ENCODE measurements at regions not wholly inside any gene's neighbourhood (a gene's known extent, or its start where the extent isn't known, plus 50 kb on each side); places are given as distances from the start of the nearest gene placed in this dataset.

DNA sequence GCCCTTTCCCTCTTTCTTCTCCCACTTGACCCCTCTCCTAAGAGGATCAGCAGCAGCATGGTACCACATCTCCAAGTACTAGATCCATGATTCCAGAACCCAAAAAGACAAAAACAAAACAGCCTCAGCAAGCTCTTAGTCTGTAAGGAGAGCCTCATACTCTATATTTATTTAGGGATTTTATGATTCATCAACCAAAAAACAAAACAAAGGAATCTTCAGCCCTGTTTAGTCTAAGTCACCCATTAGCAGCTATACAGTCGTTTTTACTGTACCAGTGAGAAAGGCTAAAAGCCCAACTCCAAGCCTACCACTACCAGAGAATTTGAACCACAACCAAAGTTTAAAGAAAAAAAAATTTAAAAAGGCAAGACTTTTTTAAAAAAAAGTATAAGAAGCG is 1020.3 kb upstream of the CADM2 start:
- TF ChIP-seq, protein P1, sequence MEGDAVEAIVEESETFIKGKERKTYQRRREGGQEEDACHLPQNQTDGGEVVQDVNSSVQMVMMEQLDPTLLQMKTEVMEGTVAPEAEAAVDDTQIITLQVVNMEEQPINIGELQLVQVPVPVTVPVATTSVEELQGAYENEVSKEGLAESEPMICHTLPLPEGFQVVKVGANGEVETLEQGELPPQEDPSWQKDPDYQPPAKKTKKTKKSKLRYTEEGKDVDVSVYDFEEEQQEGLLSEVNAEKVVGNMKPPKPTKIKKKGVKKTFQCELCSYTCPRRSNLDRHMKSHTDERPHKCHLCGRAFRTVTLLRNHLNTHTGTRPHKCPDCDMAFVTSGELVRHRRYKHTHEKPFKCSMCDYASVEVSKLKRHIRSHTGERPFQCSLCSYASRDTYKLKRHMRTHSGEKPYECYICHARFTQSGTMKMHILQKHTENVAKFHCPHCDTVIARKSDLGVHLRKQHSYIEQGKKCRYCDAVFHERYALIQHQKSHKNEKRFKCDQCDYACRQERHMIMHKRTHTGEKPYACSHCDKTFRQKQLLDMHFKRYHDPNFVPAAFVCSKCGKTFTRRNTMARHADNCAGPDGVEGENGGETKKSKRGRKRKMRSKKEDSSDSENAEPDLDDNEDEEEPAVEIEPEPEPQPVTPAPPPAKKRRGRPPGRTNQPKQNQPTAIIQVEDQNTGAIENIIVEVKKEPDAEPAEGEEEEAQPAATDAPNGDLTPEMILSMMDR (conservative IDR thresholded peaks at IDR 0.05; ENCODE audit: low read length), result no peak
- no peak for TF ChIP-seq EZH2phosphoT487 (IDR thresholded peaks at IDR 0.05; ENCODE audit: borderline replicate concordance)
- Histone ChIP-seq H3K27me3 (ENCODE audit: insufficient read depth, low read length, poor library complexity, severe bottlenecking) (no peaks in the 10 kb centered on the region), H3K4me3 (ENCODE audit: low read length, poor library complexity, severe bottlenecking) (no peak overlapping the region), H3K36me3 (ENCODE audit: insufficient read depth, low read length) (no peaks in the 10 kb centered on the region), H3K9me3 (ENCODE audit: insufficient read depth, low read depth, low read length) (no peaks in the 10 kb centered on the region), H3K9ac (ENCODE audit: low read depth, low read length, poor library complexity, severe bottlenecking) (no peak overlapping the region), H2AFZ (ENCODE audit: low read length) (no peak overlapping the region), H3K79me2 (ENCODE audit: insufficient read depth, low read length) (no peaks in the 10 kb centered on the region), H4K20me1 (ENCODE audit: insufficient read depth, low read length, poor library complexity, severe bottlenecking) (no peaks in the 10 kb centered on the region), H3K9me2 (replicated peaks; ENCODE audit: low read depth, low read length) (no peaks in the 10 kb centered on the region), H3K4me2 (ENCODE audit: low read depth, low read length, poor library complexity, severe bottlenecking) (no peak overlapping the region), H3K4me1 (ENCODE audit: insufficient read depth, low read length, poor library complexity, severe bottlenecking) (peaks cover 6% of the 10 kb centered on the region), H3F3A (ENCODE audit: low read depth) (no peaks in the 10 kb centered on the region)

DNA sequence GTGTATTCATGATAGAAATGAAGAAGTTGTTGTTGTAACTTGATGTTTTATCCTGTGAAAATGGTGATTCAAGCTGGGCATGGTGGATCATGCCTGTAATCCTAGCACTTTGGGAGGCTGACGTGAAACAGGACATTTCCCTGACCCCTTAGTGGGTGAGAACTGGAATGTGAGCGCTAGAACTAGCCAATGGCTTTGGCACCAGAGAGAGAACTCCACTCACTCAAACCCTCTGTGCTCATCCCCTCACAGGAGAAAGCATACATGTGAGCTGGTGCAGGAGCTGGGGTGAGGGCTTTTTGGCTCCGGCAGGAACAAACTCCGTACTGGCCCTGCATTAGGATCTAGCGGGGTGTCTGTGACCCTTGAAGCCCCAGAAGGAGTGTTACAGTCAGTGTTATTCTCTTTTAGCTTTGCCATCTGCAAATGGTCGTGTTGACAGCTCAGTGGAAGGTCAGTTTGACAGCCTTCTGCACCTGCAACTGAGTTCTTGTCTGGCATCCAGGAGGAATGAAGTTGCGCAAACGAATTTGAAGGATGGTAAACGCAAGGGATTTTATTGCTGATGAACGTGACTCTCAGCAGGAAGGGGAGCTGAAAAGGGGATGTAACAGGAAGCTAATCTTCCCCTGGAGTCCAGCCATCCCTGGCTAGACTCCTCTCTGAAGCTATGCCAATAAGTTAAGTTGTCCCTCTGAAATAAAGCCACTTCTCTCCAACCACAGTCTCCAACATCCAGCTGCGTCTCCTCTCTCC is 1016.6 kb upstream of the CADM2 start:
- Histone ChIP-seq H3K4me1 (ENCODE audit: insufficient read depth, low read length, poor library complexity, severe bottlenecking) (no peaks in the 10 kb centered on the region), H3K4me3 (ENCODE audit: low read length, poor library complexity, severe bottlenecking) (no peak overlapping the region), H2AFZ (ENCODE audit: low read length) (no peak overlapping the region), H3K36me3 (ENCODE audit: insufficient read depth, low read length) (no peaks in the 10 kb centered on the region), H3K9me2 (replicated peaks; ENCODE audit: low read depth, low read length) (no peaks in the 10 kb centered on the region), H3K79me2 (ENCODE audit: insufficient read depth, low read length) (no peaks in the 10 kb centered on the region), H3K9ac (ENCODE audit: low read depth, low read length, poor library complexity, severe bottlenecking) (no peak overlapping the region), H3K27me3 (ENCODE audit: insufficient read depth, low read length, poor library complexity, severe bottlenecking) (no peaks in the 10 kb centered on the region), H4K20me1 (ENCODE audit: insufficient read depth, low read length, poor library complexity, severe bottlenecking) (no peaks in the 10 kb centered on the region), H3K9me3 (ENCODE audit: insufficient read depth, low read depth, low read length) (no peaks in the 10 kb centered on the region), H3F3A (ENCODE audit: low read depth) (no peaks in the 10 kb centered on the region), H3K4me2 (ENCODE audit: low read depth, low read length, poor library complexity, severe bottlenecking) (no peak overlapping the region)
- TF ChIP-seq EZH2phosphoT487 (IDR thresholded peaks at IDR 0.05; ENCODE audit: borderline replicate concordance), result no peak
- TF ChIP-seq, protein P1 (conservative IDR thresholded peaks at IDR 0.05; ENCODE audit: low read length), result no peak

DNA sequence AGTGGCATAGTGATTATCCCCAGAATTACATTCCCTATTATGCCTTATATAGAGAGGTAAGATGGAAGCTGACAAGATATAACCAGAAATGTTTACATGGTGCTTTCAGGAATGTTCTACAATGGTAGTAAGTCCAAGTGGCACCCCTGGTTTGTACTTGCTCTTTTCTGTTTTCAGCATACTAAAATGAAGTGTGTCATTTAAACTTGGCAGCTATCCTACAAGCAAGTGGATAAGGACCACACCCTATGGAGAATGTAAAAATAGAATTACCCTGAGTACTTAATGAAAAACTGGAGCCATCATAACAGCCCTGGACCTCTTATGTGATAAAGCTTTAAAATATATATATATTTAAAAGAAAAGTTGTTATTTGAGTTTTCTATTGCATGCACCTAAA is 1012.7 kb upstream of the CADM2 start:
- H3K4me2 ChIP-seq (ENCODE audit: low read depth, low read length, poor library complexity, severe bottlenecking), result no peak overlapping the region
- H3K9me2 ChIP-seq (replicated peaks; ENCODE audit: low read depth, low read length), result no peaks in the 10 kb centered on the region
- H3K9ac ChIP-seq (ENCODE audit: low read depth, low read length, poor library complexity, severe bottlenecking), result no peak overlapping the region
- no peaks in the 10 kb centered on the region for H3K36me3 ChIP-seq (ENCODE audit: insufficient read depth, low read length)
- no peaks in the 10 kb centered on the region for H4K20me1 ChIP-seq (ENCODE audit: insufficient read depth, low read length, poor library complexity, severe bottlenecking)
- TF ChIP-seq, protein P1 (conservative IDR thresholded peaks at IDR 0.05; ENCODE audit: low read length), result no peak
- no peak for TF ChIP-seq EZH2phosphoT487 (IDR thresholded peaks at IDR 0.05; ENCODE audit: borderline replicate concordance)
- H3K27me3 ChIP-seq (ENCODE audit: insufficient read depth, low read length, poor library complexity, severe bottlenecking), result no peaks in the 10 kb centered on the region
- no peaks in the 10 kb centered on the region for H3K4me1 ChIP-seq (ENCODE audit: insufficient read depth, low read length, poor library complexity, severe bottlenecking)
- H3K4me3 ChIP-seq (ENCODE audit: low read length, poor library complexity, severe bottlenecking), result no peak overlapping the region
- H3K79me2 ChIP-seq (ENCODE audit: insufficient read depth, low read length), result no peaks in the 10 kb centered on the region
- H2AFZ ChIP-seq (ENCODE audit: low read length), result no peak overlapping the region
- H3K9me3 ChIP-seq (ENCODE audit: insufficient read depth, low read depth, low read length), result no peaks in the 10 kb centered on the region
- H3F3A ChIP-seq (ENCODE audit: low read depth), result no peaks in the 10 kb centered on the region
